NCI-H82 (cell line): ENCODE measurements at regions not wholly inside any gene's neighbourhood (a gene's known extent, or its start where the extent isn't known, plus 50 kb on each side); places are given as distances from the start of the nearest gene placed in this dataset.

Experiments
- DNase-seq: peaks from one replicate; lab custom pipeline; 2025; lab: John Stamatoyannopoulos, UW

DNA sequence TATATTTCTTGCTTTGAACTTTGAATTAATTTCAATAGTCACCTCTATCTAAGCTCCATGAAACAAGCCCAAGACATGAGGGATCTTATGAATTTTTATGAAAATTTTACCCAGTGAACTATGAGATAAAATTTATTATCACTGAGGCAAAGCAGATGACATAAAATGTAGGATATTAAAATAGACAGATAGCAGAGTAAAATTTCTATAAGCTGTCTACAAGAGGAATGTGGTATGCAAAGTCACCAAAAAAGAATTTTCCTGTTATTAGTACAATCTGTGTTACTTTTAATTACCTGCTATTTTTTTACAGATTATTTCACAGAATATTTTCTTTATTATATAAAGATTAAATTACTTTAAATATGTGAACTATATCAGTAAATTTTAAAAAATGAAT is 2312.6 kb downstream of the PCDH9 start:
- no peak for DNase-seq

DNA sequence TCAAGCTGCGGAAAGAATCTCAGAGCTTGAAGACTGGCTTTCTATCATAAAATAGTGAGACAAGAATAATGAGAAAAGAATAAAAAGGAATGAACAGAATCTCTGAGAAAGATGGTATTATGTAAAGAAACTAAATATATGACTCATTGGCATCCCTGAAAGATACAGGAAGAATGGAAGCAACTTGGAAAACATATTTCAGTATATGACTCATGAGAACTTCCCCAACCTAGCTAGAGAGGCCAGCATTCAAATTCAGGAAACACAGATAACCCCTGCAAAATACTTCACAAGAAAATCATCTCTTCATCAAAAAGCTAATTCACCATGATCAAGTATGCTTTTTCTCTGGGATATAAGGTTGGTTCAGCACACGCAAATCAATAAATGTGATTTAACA is 2318.0 kb downstream of the PCDH9 start:
- no peak for DNase-seq

DNA sequence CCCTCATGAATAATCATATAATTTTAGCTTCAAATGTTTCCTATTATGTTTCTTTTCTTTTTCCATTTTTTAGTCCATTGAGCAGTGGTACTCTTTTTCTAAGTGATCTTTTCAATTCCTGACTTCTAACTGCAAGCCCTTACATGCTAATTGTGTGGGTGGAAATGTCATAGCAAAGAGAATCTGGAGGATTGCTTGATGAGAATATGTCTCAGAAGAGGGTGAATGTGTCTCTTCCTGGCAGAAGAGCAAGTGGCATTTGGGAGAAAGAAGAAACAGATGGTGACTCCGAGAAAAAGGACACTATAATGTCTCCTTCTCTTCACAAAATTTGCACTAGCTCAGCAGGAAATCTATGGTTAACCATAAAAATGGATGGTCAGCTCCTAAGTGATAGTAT is 2320.0 kb downstream of the PCDH9 start:
- DNase-seq = no peak

DNA sequence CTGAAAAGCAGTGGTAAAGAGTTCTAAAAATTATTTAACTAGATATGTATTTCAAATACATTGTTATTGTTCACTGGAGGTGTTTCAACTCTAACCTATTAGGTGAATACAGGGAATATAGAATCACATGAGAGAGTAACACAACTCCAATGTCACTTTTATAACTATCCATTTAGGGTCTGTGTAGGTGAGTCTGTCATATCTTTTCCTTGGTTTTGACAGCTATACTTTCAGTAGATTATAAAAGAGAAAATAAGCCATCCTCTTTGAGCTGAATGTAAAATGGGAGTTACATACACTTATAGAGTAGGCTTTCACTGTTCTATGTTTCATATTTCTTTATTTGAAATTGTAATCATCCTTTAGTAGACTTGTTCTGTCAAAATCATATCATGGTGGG is 2321.0 kb downstream of the PCDH9 start:
- no peak for DNase-seq

DNA sequence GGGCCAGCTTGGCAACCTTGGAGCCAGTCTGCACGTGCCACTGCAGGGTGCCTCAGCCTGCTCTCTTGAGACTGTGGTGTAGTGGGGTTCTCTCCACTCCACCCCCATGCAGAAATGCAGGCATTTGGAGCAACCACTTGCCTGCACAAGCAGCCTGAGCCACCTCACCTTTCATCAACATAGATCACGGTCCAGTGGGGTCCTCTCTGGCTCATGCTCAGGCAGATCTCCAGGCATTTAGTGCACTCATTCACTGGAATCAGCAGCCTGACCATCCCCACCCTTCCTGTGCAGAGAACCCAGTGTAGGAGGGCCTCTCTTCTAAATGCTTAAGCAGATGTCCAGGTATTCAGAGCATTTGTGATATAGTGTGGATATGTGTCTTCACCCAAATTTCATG is 2330.1 kb downstream of the PCDH9 start:
- DNase-seq = no peak

DNA sequence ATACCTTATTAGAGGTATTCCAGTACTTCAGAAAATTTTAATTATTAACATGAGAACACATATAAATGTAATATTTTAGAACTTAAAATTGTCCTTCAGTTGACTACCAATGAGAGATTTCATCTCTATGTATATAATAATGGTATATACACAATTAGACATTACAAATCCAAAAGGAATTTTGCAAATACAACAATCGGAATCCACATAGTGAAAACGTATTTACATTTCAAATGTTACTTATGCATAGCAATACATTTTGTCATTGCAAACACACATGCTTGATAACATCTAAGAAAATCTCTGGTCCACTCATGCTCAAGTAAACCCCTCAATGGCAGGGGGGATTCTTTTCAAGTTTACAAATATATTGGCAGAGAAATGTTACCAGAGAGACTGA is 2345.2 kb downstream of the PCDH9 start:
- DNase-seq = no peak

DNA sequence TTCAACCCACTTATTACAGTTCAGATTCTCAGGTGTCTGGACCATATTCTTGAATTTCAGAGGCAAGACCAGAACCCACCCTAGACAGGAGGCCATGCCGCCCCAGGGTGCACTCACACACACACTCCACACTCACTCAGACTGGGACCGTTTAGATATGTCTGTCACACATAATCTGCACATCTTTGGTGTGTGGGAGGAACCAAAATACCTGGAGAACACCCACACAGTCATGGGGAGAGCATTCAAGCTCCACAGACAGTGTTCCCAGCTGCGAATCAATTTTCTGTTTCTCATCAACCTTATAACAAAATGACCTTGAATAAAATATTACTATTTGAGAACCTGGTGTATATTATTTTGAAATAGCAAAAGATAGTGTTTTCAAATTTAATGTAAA is 2353.0 kb downstream of the PCDH9 start:
- no peak for DNase-seq

DNA sequence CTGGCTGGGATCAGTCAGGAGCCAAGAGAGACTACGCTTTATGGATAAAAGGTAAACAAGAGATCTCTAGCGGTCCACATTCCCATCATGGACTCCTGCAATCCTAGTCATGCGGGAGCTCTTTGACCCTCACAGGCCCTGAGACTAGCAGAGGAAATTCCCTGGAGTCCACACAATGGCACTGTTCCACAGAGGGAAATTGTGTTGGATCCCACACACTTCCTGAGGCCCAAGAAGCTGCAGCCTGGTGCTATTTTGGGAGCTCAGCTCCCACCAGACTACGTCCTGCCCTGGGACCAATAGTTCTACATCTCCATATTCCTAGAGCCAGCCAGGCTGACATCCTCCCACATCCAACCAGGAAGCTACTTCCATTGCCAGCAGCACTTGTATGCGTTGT is 2358.4 kb downstream of the PCDH9 start:
- no peak for DNase-seq

DNA sequence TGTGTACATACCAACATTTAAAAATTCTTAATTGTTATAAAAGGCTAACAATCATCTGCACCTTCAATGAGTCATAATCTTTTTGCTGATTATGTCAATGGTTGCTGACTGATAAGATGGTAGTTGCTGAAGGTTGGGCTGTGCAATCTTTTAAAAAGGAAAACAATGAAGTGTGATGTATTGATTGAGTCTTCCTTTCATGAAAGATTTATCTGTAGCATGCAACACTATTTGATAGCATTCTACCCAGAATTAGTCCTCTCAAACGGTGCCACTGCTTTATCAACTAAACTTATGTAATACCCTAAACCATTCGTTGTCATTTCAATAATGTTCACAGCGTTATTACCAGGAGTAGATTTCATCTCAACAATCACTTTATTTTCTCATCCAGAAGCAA is 2360.6 kb downstream of the PCDH9 start:
- DNase-seq = no peak

DNA sequence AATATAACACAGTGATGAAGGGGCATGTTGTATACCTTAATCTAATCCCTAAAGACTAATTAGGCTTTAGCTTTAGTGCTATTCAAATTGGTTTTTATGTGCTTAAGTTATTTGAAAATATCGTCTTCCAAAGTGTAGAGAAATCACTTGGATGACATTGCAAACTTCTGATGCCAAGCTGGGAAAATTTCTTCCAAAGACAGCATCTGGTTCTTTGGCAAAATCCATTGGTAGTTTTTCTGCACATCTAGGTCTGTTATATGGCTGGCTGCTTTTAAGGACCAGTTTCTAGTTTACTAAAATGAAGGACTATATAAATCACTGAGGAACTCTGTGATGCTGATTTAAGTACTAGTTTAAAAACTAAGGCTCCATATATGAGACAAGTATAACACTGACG is 2362.3 kb downstream of the PCDH9 start:
- DNase-seq = no peak

DNA sequence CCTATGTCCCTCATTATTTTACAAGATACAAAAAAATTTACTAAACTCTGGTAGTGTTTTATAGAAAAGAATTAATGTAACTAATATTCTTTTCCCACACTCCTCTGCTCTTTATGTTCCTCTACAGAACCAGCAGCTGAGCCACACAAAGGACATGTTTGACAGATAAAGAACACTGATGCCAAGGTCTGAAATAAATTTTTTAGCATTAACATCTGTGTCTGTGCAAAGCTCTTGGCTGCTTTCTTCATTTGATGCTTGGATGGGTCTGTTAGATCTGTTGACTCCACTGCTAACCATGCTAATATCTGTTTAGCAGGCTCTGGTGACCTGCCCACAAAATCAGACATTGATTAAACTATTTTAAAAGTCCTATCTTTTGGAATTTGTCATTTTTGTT is 2363.8 kb downstream of the PCDH9 start:
- no peak for DNase-seq

DNA sequence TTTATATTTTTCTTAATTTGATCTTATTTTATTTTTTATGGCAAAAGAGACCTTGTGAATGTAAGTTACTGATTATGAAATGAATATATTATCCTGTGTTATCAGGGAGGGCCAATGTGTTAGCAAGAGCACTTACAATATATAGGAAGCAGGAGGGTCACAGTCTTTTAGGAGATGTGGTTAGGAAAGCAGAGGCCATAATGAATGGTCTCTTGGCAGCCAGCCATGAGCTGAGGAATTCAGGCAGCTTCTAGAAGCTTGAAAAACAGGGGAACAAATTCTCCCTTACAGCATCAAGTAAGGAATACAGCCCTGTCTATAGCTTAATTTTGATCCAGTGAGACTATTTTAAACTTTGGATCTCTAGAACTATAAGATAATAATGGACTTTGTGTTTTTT is 2374.6 kb downstream of the PCDH9 start:
- DNase-seq = no peak

DNA sequence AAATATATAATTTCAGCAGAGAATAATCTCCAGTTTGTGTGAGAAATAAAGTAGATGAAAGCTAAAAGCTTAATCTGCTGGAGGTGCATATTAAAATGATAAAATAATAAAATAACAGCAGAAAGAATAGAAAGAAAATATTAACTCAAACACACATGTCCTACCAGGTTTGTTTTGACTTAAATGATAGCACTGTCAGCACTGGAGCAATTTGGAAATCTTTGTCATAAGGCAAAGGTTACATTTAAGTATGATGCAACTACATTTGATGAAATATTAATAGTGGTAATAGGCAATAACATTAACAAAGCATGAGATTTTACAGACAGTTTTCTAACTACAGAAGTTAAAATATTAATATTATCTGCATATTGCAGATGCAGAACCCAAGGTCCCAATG is 2380.1 kb downstream of the PCDH9 start:
- no peak for DNase-seq

DNA sequence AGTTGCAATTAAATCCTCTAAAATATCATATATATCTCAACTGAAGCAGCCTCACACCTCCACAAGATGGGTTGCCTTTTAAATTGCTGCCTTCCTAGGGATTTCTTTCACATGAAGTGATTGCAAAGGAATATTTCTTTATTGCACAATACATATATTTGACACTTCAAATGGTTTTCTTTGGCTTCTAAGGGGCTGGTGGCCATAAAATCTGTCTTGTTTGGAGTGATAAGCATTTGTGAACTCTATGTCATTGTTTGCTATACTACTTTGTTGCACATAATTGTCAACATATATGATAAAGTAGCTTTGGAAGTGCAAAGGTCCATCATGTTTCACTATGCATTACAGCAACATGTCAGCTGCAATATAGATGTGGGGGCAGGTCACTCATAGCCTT is 2380.9 kb downstream of the PCDH9 start:
- no peak for DNase-seq

DNA sequence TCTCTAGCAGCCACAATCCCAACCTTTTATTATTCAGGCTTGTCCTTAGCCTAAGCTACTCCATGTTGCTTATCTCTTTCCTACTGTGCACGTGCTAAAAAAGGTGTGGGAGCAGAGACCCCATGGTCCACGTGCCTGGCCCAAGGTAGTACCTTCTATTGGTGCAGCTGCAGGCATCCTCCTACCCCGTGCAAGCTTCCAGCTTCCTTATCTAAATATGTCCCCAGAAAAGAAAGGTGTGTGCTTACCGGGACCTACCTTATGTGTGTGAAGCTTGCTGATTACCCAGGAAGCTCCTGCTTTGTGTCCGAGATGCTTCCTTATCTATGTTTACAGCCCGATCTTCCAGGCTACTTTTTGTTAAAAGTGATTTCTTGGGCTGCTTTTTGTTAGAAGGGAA is 2382.4 kb downstream of the PCDH9 start:
- no peak for DNase-seq

DNA sequence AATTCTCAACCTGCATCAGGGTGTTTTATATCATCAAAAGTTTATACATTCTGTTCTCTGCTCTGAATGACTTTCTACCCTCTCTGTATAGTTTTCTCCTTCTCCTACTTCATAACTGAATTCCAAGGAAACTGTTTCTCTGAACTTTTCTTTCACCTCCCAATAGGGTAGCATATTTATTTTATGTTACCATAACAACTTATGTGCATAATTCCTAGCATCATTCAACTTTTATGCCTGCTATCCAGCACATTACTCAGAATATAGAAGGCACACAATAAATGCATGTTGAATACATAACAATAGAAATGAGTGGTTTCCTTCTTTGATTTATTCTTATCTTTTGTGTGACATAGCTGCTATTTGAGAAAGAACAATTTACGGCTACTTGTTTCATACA is 2385.0 kb downstream of the PCDH9 start:
- DNase-seq = no peak

DNA sequence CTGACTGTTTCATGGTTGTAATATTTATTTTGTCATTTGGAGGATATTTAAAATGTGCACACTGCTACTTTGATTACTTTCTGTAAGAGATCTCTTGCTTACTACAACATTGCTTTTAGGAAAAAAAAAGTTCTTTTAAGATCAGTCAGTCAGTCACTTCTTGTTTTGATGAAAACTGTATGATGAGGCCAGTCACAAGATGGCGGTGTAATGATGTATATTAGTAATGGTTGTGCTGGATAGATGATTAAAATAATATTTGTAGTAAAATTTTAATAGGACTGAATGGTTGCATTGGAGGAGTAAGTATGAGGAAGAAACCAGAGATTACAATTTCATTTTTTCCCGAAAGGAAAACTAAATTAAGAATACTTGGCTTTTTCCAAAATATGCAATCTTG is 2411.1 kb downstream of the PCDH9 start:
- DNase-seq = no peak

DNA sequence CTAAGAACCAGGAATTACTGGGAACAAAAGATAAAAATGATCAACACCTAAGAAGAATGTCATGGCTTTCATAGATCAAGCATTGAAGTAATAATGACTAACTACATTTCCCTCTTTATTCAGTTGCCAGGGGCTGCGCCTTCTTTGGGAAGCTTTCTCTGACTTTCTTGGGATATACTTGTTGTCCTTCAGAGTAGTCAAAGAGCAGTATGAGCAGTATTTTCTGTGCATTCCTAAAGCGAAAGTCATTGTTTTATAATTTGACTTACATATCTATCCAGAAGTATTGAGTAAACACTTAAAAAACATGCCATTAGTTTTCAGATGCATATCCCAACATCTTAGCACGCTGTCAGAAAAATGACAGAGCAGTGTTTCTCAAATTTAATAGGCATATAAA is 2412.4 kb downstream of the PCDH9 start:
- DNase-seq = no peak

DNA sequence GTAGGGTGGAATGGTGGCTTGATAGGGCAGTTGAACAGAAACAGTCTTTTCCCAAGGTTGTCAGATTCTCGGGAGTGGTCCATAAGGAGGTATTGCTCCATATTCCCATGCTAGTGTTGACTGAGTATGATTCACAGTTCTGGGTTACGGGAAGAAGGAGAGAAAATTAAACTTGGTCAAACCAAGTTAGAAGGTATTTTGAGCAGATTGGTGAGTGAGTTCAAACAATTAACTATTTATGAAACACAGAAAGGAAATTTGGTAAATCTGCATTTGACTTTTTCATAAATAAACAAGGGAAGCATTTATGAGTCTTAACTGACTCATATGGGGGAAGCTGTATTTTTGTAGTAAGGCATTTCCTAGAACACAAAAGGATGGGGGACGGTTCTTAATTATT is 2419.4 kb downstream of the PCDH9 start:
- no peak for DNase-seq

DNA sequence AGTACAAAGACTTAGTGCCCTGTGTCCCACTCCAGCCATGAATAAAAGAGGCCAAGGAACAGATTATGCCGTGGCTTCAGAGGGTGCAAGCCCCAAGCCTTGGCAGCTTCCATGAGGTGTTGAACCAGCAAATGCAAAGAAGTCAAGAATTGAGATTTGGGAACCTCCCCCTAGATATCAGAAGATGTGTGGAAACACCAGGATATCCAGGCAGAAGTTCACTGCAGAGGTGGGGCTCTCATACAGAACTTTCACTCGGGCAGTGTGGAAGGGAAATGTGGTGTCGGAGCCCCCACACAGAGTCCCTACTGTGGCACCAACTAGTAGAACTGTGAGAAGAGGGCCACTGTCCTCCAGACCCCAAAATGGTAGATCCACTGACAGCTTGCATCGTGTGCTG is 2421.4 kb downstream of the PCDH9 start:
- DNase-seq = no peak

DNA sequence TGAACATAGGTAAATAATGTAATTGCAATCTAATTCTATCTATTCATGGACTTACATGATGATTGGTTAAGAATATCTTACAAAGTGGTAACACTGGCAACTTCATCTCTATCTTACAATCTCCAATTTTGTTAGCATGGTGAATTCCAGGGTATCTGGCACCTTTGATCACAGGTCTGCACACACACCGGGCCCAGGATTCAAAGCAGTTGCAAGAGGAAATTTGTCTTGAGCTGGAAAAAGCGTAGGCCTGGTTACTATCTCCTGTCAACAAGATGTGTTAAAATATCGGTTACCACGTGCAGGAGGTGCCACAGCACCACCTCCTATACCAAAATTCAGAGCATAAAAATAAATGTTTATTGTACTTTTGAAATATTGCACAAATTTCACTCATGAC is 2428.4 kb downstream of the PCDH9 start:
- no peak for DNase-seq

DNA sequence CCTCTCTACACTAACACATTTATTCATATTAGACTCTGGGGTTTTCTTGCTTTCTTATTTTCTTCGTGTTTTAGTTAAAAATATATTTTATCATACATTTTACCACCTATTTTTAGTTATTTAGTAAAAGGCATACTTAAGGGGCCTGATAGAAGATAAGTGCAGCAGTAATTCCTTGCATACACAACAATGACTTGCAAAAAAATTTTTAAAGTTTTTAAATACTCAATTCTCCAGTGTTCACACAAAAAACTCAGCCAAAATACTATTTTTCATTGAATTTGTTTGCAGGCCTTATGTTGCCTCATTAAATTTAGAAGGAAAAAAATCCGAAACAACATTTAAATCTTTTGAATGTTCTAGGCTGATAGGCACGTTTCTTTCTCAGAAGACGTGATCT is 2431.7 kb downstream of the PCDH9 start:
- DNase-seq = no peak

DNA sequence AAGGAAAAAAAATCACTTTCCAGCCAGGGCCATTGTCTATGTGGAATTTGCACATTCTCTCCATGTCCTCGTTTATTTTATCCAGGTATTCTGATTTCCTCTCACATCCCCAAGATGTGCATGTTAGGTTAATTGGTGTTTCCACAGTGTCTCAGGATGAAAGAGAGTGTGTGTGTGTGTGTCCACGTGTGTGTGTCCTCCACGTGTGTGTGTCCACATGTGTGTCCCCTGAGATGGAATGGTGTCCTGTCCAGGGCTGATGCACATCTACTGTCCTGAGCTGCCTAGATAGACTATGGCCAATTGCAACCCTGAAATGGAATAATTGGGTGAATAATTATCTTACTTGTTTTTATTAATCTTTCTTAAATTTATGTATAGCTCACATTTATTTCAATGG is 2436.5 kb downstream of the PCDH9 start:
- no peak for DNase-seq

DNA sequence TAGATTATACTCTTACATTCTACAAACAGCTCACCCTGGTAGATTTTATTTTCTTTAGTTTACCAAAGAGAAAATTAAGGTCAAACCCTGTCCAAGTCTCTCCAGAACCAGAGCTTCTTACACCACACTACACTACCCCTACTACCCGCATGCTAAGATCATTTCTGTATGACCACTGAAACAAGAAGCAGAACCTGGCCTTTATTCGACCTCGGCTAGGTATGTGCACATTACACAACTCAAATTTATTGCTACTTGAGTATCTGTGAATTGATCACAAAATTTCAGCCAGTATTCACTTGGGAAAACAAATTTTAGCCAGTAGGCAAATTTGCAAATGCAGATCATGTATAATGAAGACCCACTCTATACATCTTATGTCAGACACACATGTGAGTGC is 2437.0 kb downstream of the PCDH9 start:
- DNase-seq = no peak

DNA sequence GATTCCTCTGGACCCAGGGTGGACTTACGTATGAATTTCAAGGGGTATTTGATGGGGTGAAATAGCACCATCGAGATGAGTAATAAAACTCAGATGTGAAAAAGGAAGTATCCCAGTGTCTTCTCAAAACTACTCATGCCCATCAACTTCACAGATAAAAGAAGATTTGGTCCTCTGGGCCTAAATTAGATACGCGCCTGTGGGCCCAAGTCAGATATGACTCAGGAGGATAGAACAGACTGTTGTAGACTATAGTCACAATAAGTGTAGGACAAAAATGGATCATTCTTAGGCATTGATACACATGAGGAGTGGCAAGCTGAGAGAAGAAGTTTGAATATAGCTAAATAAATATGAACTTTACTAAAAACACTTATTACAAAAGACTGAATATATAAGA is 2438.8 kb downstream of the PCDH9 start:
- no peak for DNase-seq
